IPS DF 4.7 (cell line): ENCODE measurements at regions not wholly inside any gene's neighbourhood (a gene's known extent, or its start where the extent isn't known, plus 50 kb on each side); places are given as distances from the start of the nearest gene placed in this dataset.

Experiments
- DNase-seq: peaks from one replicate; pipeline ENCODE4 v3.0.0-alpha.2; 2013; ENCODE audit warnings: low spot score; ENCODE audit errors: extremely low read depth

- no peak for DNase-seq
These were observed 562.2 kb upstream of the NOX3 start for GRCh38 chr6:156017838-156018237.

GRCh38 chr6:156016186-156016976, 560.7 kb upstream of the NOX3 start:
- DNase-seq = no peak

DNA sequence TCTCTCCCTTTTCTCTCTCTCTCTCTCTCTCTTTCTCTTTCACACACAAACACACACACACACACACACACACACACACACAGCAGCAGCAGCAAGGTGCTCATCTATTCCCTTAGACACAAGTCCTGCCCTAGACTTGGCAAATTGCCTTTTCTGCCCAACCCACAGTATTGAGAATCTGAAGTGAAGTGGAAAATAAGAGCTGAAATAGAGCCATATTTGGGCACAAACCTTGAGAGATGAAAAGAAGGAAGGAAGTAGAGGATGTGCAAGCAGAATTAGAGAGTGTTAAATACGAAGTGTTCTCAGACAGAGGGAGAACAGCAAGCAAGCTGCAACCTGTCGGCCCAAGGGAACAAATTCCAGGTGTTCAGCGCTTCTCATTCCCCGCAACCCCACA, 557.5 kb upstream of the NOX3 start:
- no peak for DNase-seq

- no peak for DNase-seq
These were observed 554.0 kb upstream of the NOX3 start for GRCh38 chr6:156009656-156010055.

GRCh38 chr6:156004796-156005195, 549.2 kb upstream of the NOX3 start:
- no peak for DNase-seq

GRCh38 chr6:155996151-155996550, 540.5 kb upstream of the NOX3 start:
- no peak for DNase-seq

- no peak for DNase-seq
These were observed 539.6 kb upstream of the NOX3 start for GRCh38 chr6:155995281-155995680.

DNA sequence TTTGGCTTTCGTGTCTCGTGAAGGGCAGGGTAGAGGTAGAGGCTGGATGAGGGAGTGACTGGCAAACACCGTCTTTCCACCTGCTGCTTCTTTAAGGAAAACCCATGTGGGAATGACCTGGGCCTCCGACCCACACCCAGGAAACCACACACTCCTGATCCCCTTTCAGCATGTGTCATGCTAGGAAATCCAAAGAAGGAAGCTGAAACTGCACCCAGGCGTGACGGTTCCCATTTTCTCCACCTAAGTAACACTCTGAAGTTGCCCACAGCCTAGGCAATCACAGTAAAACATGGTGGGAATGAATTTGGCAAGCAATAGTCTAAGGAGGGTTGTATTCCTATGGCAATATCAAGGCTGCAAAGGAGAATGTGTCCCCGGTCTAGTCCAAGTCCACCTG, 538.4 kb upstream of the NOX3 start:
- no peak for DNase-seq

- DNase-seq = no peak
These were observed 537.6 kb upstream of the NOX3 start for GRCh38 chr6:155993240-155993639.

GRCh38 chr6:155985660-155986138, 530.1 kb upstream of the NOX3 start:
- no peak for DNase-seq

DNA sequence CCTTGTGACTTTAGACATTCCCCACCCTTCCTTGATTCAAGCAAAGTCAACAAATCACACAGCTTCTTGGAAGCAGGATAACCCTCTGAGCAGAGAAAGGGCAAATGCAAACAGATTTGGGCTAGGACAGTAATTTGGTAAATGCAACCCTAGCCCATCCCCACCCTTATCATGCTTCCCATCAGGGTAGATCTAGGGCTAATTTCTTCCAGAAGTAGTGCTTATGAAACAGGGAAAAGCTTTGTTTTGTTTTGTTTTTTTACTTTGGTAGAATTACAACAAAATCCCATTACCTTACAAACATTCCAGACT, 525.1 kb upstream of the NOX3 start:
- no peak for DNase-seq

DNA sequence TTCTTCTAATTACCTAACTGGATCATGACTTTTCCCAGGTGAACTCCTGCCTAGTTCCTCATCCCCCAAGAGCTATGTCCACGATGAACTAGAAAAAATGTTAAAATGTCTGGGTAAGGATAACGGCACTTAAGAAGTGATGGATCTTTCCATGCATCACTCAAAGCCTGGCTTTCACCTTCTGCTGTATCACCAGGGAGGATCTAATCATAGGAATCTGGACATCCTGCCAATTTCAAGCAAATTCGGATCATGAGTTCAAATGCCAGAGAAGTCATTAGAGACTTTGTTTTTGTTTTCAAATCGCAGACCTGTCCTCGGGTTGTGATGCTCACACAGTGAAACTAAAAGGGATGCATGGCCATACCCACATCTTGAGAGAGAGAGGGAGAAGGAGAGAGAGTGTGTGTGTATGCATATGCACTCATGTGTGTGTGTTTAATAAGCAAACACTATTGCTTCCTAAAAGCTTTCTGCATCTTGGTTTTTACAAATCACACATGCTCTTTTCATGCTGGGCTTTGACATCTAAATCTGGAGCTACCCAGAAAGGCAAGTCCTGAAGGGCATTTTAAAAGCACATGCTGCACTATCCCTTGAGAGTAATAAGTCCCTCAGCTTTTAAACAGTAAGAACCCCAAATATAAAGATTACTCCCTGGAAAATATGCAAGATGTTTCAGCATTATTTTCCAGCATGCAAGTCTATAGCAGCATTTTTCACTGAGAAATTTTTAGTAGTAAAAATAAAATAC, 524.6 kb upstream of the NOX3 start:
- DNase-seq = no peak

DNA sequence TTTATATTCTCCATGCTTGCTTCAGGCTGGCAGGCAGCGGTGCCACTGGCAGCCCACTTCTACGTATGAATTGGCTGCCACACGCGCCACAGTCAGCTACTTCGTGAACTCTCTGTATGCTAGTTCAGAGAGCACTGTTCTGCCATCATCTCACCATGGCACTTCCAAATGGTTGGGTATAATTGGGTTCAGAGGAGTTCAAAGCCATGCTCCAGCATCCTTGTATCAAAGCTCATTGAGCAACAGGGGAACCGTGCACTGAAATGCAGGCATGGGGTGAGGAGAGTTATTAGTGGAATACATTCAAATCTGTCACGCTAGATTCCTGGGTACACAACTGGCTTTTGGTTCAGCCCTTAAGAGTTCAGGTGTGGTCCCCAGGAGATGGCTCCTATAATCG, 519.9 kb upstream of the NOX3 start:
- DNase-seq = no peak

GRCh38 chr6:155974811-155975323, 519.2 kb upstream of the NOX3 start:
- no peak for DNase-seq

DNA sequence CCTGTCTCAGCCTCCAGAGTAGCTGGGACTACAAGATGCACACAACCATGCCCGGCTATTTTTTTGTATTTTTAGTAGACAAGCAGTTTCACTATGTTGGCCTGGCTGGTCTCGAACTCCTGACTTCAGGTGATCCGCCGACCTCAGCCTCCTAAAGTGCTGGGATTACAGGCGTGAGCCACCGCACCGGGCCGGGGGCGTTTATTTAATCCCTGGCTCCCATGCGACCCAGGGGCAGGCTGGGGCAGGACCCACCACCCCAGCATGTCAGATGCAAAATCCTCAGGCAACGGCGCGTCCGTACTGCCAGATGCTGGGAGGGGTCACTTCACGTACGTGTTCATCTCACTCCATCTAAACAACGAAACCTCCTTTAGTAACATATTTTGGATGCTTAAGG, 518.7 kb upstream of the NOX3 start:
- no peak for DNase-seq

DNA sequence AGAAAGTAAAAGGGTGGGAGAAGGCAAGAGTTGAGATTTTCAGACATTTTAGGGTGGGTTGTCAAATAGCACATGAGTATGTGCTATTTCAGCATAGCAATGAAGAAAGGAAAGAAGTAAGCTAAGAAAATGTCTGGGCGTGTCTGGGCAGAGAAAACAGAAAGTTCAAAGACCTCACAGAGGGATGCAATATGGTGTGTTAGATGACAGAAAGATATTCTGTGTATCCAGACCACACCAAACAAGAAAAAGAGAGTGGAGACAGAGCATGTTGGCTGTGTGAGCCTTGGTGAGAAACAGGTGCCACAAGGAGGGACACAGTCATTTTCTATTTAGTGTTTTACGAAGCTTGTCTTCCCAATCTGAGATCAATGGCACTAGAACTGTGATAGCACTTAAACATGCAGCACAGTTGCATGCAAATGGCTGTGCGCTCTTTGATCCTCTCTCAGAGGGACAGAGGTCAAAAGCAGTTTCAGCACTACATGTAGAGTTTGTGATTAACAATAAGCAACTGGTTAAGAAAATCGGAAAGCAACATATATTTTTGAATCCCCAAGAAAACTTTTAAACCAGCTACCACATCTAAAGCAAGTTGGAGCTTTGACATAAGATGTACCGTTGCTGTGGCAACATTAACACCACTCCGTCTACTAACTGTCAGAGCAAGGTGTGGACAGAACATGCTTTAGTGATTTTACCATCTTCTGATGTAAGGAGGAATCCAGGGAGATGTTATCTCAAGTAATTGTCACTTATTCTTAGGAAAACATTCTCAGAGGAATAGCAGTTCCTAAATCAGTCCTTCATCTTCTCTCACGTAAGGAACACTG, 515.5 kb upstream of the NOX3 start:
- no peak for DNase-seq

DNA sequence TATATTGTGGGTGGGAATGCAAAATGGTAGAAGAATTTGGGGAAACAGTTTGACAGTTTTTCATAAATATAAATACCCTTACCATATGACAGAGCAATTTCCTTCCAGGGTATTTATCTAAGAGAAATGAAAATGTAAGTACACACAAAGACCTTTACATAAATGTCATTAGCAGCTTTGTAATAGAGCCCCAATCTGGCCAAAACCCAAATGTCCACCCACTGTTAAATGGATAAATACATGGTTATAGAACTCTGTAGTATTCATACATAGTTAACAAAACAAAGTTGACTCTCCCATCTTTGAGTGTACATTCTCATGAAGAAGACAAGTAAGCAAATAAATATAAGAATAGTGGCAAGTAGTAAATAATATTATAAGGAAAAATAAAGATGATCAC, 514.8 kb upstream of the NOX3 start:
- no peak for DNase-seq

DNA sequence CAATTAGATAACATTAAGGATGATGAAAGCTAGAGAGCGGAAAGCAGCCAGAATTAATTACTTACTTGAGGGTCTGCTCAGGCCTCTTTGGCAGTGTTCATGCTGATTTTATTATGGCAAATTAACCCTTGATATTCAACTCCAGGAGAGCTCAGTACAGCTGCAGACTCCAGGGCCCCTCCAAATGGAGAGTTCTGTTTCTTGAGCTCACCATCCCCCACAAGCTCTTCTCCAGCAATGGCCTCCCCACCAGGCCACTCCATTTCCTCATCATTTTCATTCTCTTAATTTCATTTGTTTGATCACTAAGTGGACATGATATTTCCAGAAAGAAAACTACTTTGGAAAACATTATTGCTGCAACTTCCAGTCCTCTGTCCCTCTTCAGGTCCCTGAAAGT, 513.3 kb upstream of the NOX3 start:
- no peak for DNase-seq

- DNase-seq = no peak
These were observed 511.7 kb upstream of the NOX3 start for GRCh38 chr6:155967322-155967721.

GRCh38 chr6:155964544-155964943, 508.9 kb upstream of the NOX3 start:
- DNase-seq = no peak

GRCh38 chr6:155962276-155962675, 506.6 kb upstream of the NOX3 start:
- DNase-seq = no peak
